ENCODE measurements at regions not wholly inside any gene's neighbourhood (a gene's known extent, or its start where the extent isn't known, plus 50 kb on each side); places are given as distances from the start of the nearest gene placed in this dataset.

GRCh38 chr4:123559955-123560871, 163.6 kb downstream of the SPRY1 start:
- no peak for TF ChIP-seq RXRA (IDR thresholded peaks at IDR 0.05; ENCODE audit: borderline replicate concordance, low read depth)
- no peak for TF ChIP-seq POLR2AphosphoS5 (IDR thresholded peaks at IDR 0.05; ENCODE audit: low read depth, low read length)
- TF ChIP-seq MAX (IDR thresholded peaks at IDR 0.05; ENCODE audit: low read depth), result no peak
- TF ChIP-seq CTCF (IDR thresholded peaks at IDR 0.05), result no peak

Data from SK-N-SH (cell line).